NCI-H187 (cell line): ENCODE measurements at regions not wholly inside any gene's neighbourhood (a gene's known extent, or its start where the extent isn't known, plus 50 kb on each side); places are given as distances from the start of the nearest gene placed in this dataset.
"Not testable (repeated sequence)": the region's sequence is repeated elsewhere in the genome, so short reads cannot be mapped to it uniquely, and the experiment has no call there.

Experiments used
- DNase-seq, 2 experiments: peaks; one replicate each; lab custom pipeline; 2025; lab: John Stamatoyannopoulos, UW

DNA sequence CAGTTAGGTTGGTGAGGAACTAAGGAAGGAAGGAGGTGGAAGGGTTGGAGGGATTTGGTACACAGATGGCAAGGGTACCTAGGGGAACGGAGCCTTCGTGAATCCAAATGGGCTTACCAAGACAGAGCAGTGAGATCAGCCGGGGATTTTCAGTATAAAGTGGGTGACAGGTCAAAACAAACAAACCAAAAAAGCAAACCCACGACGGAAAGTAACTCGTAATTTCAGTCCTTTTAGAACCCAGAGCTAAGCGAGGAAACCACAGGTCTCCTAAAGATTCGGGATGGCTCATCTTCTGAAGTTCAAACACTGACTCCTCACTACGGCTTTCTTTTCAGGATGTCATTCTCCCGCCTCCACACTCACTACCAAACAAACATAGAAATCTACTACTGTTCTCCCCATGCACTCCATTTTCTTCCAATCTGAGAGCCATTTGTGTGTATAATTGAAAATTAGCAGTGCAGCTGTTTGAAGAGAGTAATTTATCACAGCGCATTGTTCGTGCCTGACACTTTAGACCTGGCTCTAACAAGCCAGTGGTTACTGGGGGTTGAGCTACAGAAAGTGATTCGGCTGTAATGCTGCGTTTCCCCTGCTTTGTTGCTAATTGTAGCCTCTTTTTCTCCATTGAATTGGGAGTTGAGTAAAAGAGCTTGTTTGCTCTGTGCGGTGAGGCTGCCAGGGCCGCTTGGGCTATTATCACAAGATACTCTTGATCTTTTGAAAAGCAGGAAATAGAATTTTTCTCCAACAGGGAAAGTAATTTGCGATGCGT lies 64.7 kb upstream of the CCDC39 start:
- DNase-seq, result peak; percentile 36 to 60

DNA sequence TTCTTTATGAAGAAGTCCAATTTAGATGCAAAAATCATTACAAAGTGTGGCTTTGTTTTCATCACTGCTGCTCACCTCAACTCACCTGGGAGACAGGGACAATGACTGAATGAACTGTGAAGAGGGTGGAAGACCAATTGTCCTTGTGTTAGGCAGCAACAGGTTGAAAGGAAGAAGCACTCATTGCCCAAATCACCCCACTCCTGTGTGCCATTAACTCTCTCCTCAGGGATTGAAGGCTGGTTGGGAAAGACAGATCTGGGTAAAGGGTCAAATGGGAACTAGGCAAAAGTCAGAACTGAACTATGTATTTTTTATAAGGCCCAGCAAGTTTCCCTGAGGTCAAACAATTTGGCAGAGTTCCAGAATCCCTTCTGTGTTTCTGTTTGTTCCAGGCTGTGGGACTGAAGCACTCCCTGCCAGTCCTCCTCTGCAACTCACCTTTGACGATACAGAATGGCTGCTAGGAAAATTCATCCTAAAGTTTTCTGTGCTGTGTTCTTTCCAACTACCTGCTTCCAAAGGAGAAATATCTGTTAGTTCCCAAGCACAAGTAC lies 68.6 kb upstream of the CCDC39 start:
- peak; percentile 53 to 62 for DNase-seq

GRCh38 chr3:180749322-180749721 lies 70.0 kb upstream of the CCDC39 start:
- no peak for DNase-seq

GRCh38 chr3:180749796-180750195 lies 70.5 kb upstream of the CCDC39 start:
- DNase-seq, result no peak

- no peak for DNase-seq
Measured at GRCh38 chr3:180755556-180755955, 76.3 kb upstream of the CCDC39 start.

DNA sequence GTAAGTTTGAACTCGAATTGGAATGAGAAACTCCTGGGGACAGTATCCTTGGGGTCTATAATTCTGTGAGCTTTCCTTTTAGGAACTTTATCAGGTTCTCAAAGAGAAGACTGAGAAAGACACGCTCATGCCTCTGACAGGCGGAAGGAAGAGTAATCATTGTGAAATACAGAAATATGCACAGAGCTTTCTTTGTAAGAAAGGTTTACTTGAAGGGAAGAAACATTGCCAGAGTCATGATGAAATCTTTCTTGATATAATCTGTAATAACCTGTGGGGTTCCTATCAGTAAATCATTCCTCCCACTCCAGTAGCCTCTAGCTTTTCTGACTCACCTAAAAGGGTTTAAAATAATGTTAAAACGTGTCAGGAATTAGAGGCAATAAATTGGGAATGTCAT lies 83.6 kb upstream of the CCDC39 start:
- DNase-seq, result no peak

DNA sequence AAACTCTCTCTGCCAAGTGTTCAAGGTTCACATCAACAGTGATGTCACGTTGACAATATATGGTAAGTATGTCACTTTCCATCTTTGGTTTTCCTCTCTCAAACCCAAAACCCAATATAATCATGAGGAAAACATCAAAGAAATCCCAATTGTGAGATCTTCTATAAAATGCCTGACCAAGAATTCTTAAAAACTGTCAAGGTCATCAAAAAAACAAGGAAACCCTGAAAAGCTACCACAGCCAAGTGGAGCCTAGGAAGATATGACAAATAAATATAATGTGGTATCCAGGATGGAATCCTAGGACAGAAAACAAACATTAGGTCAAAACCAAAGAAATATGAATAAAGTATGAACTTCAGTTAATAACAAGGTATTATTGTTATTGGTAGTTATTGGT lies 85.2 kb upstream of the CCDC39 start:
- DNase-seq, result no peak

DNA sequence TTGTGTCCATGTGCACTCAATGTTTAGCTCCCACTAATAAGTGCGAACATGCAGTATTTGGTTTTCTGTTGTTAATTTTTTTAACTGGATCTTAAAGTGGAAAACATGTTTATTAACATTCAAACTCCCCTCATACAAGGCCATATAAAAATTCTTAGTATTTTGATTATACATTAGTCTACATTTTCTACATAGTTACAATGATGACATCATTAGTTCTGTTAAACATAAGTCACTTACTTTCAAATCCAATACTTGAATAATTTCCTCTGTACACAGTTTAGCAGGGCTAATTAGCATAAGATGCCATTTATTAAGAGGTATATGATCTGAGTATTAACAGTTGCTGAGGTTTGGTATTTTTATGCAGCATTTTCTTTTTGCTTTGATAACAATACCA lies 91.3 kb upstream of the CCDC39 start:
- DNase-seq, result no peak

- DNase-seq, result no peak
Measured at GRCh38 chr3:180776433-180776832, 97.1 kb upstream of the CCDC39 start.

DNA sequence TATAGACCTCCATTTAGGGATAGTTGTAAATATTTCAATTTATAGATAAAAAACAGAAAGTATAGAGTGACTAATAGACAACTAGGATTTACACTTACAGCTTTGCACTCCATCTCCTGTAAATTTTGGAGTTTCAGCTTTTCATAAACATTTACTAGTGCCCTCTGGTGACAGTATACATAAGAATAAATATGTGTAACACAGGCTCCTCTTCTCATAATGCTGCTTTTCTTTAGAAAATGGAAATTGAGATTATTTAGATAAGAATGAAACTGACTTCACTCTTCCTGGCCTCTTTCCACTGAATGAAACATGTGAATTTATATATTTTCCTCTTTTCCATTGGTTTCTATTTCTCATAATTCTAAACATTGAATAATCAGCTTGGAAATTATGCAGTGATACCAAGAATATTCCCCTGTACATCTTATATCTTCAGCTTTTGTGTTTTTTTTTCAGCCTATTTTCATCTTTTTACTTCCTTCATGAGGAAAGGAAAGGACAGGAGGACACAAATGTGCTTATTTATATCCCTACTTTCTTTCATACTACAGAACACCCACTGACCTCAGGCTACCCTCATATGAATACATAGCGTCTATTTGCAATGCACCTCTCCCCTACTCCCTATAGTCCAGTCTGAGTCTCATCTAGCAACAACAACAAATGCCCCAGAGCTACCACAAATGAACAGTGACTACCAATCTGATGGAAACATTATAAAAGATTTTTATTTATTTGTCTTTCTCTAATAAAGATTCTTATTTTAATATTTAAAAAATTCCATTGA lies 103.1 kb upstream of the CCDC39 start:
- no peak for DNase-seq

- not testable (repeated sequence) for DNase-seq
Measured at GRCh38 chr3:180786227-180786626, 106.9 kb upstream of the CCDC39 start.

DNA sequence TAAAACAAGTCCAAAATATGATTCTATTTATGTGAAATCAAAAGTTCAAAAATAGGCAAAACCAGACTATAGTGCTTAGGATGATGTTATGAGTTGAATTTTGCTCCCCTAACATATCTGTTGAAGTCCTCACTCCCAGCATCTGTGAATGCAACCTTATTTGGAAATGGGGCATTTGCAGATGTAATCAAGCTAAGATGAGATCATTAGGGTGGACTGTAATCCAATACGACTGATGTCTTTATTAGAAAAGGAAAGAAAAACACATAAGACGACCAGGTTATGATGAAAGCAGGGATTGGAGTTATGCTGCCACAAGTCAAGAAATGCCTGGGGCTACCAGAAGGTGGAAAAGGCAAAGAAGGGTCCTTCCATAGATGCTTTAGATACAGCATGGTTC lies 110.5 kb upstream of the CCDC39 start:
- DNase-seq, result no peak

GRCh38 chr3:180798197-180798596 lies 114.3 kb upstream of the FXR1 start:
- DNase-seq, result no peak

DNA sequence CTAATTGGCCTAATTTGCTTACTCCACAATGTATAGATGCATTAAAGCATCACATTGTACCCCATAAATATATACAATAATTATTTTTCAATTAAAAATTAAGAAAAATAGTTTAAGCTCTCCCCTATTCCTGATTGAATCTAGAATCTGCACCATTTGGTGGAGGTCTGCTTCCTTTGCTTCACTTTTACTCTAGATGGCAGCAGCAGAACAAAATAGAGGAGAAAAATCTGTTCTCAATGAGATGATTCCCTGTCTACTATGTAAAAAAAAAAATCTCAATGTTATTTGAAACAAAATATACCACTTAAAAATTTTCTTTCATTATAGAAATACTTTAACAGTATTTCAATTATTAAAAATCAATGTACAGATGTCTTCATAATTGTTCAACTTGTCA lies 109.6 kb upstream of the FXR1 start:
- no peak for DNase-seq

- DNase-seq, result no peak
Measured at GRCh38 chr3:180804916-180805315, 107.6 kb upstream of the FXR1 start.

GRCh38 chr3:180808823-180809575 lies 103.5 kb upstream of the FXR1 start:
- no peak for DNase-seq

GRCh38 chr3:180820400-180820799 lies 92.1 kb upstream of the FXR1 start:
- DNase-seq, result no peak

GRCh38 chr3:180825964-180826363 lies 86.5 kb upstream of the FXR1 start:
- DNase-seq, result no peak

DNA sequence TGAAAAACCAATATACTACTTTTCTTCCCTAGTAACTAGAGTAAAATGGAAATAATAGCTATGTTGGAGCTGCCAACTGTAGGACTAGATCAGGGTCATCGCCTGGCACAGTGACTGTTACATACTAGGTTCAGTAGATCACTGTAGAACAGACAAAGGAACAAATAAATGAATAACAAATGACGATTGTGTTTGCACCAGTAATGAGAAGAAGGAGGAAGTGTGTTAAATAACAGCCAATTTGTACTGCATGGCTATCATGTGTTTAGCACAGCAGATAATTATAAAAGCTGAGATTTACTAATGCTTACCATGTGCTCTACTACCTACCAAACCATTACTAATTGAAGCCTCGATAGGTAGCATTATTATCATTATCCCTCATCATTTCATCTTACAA lies 85.3 kb upstream of the FXR1 start:
- no peak for DNase-seq

GRCh38 chr3:180828001-180828720 lies 84.3 kb upstream of the FXR1 start:
- no peak for DNase-seq

- no peak for DNase-seq
Measured at GRCh38 chr3:180828723-180829408, 83.6 kb upstream of the FXR1 start.
